ENCODE measurements at regions not wholly inside any gene's neighbourhood (a gene's known extent, or its start where the extent isn't known, plus 50 kb on each side); places are given as distances from the start of the nearest gene placed in this dataset.
"Not testable (repeated sequence)": the region's sequence is repeated elsewhere in the genome, so short reads cannot be mapped to it uniquely, and the experiment has no call there.

DNA sequence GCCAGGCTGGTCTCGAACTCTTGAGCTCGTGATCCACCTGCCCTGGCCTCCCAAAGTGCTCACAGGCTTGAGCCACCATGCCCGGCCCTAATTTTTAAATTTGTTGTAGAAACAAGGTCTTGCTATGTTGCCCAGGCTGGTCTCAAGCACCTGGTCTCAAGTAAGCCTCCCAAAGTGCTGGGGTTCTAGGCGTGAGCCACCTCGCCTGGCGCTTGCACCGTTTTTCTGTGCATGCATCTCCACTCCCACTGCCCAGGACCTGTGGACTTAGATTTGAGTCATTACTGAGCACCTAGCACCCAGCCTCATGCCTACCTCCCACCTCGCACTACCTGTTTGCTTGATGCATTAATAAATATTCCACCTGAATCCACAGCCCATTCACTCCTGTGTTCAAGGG is 1359.1 kb downstream of the CDH12 start:
- POLR2A ChIA-PET; H3K36me3 ChIP-seq (ENCODE audit: control insufficient read depth, insufficient read depth, low read length); CTCF ChIA-PET; H3K4me3 ChIP-seq (ENCODE audit: low read depth, low read length); H3K27me3 ChIP-seq (ENCODE audit: control insufficient read depth, insufficient read depth, low read length); DNase-seq (ENCODE audit: low read depth): not testable (repeated sequence)

DNA sequence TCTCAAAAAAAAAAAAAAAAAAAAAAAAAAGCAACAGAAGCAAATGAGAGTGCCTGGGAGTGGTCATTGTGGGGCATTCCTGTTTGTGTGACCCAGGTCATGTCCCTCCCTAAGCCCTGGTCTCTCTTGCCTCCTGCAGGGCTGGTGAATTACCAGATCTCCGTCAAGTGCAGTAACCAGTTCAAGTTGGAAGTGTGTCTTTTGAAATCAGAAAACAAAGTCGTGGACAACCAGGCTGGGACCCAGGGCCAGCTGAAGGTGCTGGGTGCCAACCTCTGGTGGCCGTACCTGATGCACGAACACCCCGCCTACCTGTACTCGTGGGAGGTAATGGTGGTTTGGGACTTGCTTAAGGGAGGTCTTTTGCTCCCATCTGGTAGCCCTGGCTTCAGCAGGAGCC is 1362.0 kb downstream of the CDH12 start:
- H3K4me3 ChIP-seq (ENCODE audit: low read depth, low read length); CTCF ChIA-PET; DNase-seq (ENCODE audit: low read depth); H3K36me3 ChIP-seq (ENCODE audit: control insufficient read depth, insufficient read depth, low read length); POLR2A ChIA-PET; H3K27me3 ChIP-seq (ENCODE audit: control insufficient read depth, insufficient read depth, low read length): not testable (repeated sequence)

DNA sequence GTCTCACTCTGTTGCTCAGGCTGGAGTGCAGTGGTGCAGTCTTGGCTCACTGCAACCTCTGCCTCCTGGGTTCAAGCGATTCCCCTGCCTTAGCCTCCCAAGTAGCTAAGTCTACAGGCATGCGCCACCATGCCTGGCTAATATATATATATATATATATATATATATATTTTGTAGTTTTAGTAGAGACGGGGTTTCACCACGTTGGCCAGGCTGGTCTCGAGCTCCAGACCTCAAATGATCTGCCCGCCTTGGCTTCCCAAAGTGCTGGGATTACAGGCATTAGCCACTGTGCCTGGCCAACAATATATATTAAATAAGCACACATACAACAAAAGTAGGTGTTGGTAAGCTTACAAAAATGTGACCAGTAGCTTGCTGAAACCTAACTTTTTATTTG is 1364.3 kb downstream of the CDH12 start:
- POLR2A ChIA-PET; H3K27me3 ChIP-seq (ENCODE audit: control insufficient read depth, insufficient read depth, low read length); CTCF ChIA-PET; DNase-seq (ENCODE audit: low read depth); H3K4me3 ChIP-seq (ENCODE audit: low read depth, low read length); H3K36me3 ChIP-seq (ENCODE audit: control insufficient read depth, insufficient read depth, low read length): not testable (repeated sequence)

DNA sequence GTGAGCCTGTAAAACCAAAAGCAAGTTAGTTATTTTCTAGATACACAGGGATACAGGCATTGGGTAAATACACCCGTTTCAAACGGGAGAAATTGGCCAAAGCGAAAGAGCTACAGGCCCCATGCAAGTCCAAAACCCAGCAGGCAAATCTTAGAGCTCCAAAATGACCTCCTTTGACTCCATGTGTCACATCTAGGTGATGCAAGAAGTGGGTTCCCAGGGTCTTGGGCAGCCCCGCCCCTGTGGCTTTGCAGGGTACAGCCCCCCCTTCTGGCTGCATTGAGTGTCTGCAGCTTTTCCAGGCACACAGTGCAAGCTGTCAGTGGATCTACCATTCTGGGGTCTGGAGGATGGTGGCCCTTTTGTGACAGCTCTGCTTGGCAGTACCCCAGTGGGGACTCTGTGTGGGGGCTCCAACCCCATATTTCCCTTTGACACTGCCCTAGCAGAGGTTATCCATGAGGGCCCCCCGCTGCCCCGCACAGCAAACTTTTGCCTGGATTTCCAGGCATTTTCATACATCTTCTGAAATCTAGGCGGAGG is 1367.6 kb downstream of the CDH12 start:
- DNase-seq (ENCODE audit: low read depth); POLR2A ChIA-PET; H3K4me3 ChIP-seq (ENCODE audit: low read depth, low read length); CTCF ChIA-PET; H3K36me3 ChIP-seq (ENCODE audit: control insufficient read depth, insufficient read depth, low read length); H3K27me3 ChIP-seq (ENCODE audit: control insufficient read depth, insufficient read depth, low read length): not testable (repeated sequence)

DNA sequence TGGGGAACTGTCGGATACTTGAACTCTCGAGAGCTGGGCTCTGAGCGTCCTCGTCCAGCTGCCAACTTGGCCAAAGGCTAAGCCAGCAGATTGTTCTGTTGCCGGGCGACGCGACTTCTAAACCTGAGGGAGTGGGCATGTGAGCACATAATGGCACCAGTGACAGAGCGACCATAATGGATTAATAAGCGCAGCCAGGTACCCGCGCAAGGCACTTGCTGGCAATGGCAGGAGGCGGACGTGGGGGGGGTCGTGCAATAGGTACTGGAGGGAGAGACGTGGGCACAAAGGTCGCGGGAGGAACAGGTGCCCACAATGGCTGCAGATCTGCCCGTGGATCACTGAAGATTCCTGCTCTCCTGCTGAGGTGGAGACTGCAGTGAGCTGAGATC is 1368.7 kb downstream of the CDH12 start:
- POLR2A ChIA-PET; DNase-seq (ENCODE audit: low read depth); H3K27me3 ChIP-seq (ENCODE audit: control insufficient read depth, insufficient read depth, low read length); H3K36me3 ChIP-seq (ENCODE audit: control insufficient read depth, insufficient read depth, low read length); H3K4me3 ChIP-seq (ENCODE audit: low read depth, low read length); CTCF ChIA-PET: not testable (repeated sequence)

DNA sequence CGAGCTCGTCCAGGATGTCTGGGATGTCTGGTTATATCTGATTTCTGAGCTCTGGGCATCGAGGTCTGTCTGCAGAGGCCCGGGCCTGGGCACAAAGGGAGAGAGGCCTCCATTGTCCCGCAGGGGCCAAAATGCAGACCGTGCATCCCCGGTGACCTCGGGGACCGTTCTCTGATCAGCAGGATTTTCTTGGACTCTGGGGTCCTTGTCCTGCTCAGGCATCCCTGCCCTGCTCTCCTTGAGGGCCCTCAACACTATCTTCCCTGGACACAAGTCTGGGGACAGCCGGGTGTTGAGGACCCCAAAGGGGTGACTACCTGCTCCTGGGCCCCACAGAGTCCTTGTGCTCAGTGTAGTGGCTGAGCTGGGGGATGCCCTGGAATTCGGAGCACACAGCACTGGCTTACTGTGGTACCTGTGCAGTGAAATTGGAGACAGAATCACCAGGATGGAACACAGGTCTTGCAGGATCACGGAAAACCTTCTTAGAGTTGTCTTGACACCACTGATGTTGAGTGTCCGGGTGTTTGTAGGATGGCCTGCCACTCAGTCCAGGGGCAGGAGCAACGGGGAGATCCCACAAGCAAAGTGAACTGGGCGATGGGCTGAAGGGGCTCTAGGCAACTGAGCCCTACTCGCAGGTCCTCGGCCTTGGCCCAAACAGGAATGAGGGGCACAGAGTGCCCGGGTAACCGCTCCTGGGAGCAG is 1369.2 kb downstream of the CDH12 start:
- H3K27me3 ChIP-seq (ENCODE audit: control insufficient read depth, insufficient read depth, low read length); POLR2A ChIA-PET; H3K36me3 ChIP-seq (ENCODE audit: control insufficient read depth, insufficient read depth, low read length); H3K4me3 ChIP-seq (ENCODE audit: low read depth, low read length); CTCF ChIA-PET; DNase-seq (ENCODE audit: low read depth): not testable (repeated sequence)

DNA sequence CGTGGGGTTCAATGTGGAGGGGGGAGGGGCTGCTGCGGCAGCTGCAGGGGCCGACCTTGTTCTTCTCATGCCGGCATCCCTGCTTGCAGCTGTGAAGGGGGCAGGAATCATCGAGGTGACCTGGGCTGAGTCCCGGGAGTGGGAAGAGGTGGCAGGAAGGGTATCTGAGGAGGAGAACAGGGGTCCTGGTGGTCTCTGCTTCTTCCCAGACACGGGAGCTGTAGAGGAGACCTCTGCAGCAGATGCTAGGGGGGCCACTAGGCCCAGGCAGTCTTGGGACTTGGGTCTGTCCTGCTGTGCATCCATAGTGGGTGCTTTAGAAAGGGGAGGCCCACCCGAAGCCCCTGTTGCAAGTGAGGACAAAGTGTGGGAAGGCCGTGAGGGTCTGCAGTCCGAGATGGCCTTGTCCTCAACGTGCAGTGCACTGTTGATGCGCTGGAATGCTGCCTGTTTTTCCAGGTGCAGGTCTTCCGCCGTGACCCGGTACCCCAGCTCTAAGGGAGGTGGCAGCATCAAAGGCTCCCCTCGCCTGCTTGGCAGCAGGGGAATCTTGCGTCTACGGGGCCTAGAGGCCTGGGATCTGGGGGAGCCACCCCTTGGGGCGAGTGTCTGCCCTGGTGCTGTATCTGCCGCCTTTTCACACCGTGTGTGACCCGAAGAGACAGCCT is 1370.0 kb downstream of the CDH12 start:
- H3K4me3 ChIP-seq (ENCODE audit: low read depth, low read length); POLR2A ChIA-PET; H3K27me3 ChIP-seq (ENCODE audit: control insufficient read depth, insufficient read depth, low read length); H3K36me3 ChIP-seq (ENCODE audit: control insufficient read depth, insufficient read depth, low read length); CTCF ChIA-PET; DNase-seq (ENCODE audit: low read depth): not testable (repeated sequence)

DNA sequence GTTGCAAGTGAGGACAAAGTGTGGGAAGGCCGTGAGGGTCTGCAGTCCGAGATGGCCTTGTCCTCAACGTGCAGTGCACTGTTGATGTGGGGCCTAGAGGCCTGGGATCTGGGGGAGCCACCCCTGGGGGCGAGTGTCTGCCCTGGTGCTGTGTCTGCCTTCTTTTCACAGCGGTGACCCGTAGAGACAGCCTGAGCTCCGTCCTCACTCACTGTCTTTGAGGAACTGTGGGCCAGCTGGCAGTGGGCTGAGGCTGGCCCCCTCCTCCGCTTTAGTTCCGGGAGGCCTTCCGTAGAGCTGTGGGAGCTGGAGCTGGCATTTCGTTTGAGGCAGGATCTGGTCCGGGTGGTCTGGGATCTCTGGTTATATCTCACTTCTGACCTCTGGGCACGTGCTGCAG is 1370.6 kb downstream of the CDH12 start:
- H3K27me3 ChIP-seq (ENCODE audit: control insufficient read depth, insufficient read depth, low read length); H3K36me3 ChIP-seq (ENCODE audit: control insufficient read depth, insufficient read depth, low read length); H3K4me3 ChIP-seq (ENCODE audit: low read depth, low read length); POLR2A ChIA-PET; DNase-seq (ENCODE audit: low read depth); CTCF ChIA-PET: not testable (repeated sequence)

DNA sequence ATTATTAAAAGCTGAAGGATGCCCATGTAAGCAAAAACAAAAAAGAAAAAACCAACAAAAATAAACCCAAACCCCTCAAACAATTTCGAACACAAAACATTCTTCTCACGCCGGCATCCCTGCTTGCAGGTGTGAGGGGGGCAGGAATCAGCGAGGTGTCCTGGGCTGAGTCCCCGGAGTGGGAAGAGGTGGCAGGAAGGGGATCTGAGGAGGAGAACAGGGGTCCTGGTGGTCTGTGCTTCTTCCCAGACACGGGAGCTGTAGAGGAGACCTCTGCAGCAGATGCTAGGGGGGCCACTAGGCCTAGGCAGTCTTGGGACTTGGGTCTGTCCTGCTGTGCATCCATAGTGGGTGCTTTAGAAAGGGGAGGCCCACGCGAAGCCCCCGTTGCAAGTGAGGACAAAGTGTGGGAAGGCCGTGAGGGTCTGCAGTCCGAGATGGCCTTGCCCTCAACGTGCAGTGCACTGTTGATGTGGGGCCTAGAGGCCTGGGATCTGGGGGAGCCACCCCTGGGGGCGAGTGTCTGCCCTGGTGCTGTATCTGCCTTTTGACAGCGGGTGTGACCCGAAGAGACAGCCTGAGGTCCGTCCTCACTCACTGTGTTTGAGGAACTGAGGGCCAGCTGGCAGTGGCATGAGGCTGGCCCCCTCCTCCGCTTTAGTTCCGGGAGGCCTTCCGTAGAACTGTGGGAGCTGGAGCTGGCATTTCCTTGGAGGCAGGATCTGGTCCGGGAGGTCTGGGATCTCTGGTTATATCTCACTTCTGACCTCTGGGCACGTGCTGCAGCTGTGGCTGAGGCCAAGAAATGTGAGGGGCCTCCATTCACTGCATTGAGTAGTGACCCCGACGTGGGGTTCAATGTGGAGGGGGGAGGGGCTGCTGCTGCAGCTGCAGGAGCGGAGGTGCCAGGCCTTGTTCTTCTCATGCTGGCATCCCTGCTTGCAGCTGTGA is 1371.5 kb downstream of the CDH12 start:
- POLR2A ChIA-PET; H3K27me3 ChIP-seq (ENCODE audit: control insufficient read depth, insufficient read depth, low read length); DNase-seq (ENCODE audit: low read depth); H3K4me3 ChIP-seq (ENCODE audit: low read depth, low read length); H3K36me3 ChIP-seq (ENCODE audit: control insufficient read depth, insufficient read depth, low read length); CTCF ChIA-PET: not testable (repeated sequence)

DNA sequence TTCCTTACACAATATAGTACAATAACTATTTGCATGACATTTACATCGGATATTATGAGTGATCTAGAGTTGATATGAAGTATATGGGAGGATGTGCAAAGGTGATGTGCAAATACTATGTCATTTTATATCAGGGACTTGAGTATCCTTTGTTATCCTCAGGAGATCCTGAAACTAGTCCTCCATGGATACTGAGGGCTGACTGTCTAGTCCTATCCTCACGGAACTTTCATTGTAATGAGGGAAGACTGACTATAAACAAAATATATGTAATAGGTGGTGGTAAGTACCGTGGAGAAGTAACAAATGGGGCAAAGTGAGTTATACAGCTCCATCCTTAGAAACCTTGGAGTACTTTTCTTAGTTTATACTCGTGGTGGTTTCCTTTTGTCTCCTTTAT is 1373.1 kb downstream of the CDH12 start:
- DNase-seq (ENCODE audit: low read depth); H3K4me3 ChIP-seq (ENCODE audit: low read depth, low read length); POLR2A ChIA-PET; CTCF ChIA-PET; H3K36me3 ChIP-seq (ENCODE audit: control insufficient read depth, insufficient read depth, low read length); H3K27me3 ChIP-seq (ENCODE audit: control insufficient read depth, insufficient read depth, low read length): not testable (repeated sequence)

DNA sequence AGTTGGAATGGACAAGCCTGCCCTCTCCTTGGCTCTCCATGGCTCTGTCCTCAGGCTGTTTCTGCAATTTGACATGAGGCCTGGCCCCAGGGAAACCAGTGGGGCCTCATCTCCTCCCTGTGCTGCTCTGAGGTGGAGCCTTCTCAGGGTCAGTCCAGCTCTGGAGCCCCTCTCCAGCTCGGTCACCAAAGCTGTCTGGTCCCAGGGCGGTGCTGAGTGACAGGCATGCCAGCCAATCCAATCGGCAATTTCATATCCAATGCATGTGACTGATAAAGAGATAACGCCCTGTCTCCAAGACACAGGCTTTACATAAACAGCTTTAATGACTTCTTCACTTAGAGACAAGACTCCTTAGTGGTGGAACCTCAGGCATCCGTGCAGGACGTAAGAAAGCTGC is 1379.2 kb downstream of the CDH12 start:
- H3K27me3 ChIP-seq (ENCODE audit: control insufficient read depth, insufficient read depth, low read length); H3K36me3 ChIP-seq (ENCODE audit: control insufficient read depth, insufficient read depth, low read length); H3K4me3 ChIP-seq (ENCODE audit: low read depth, low read length); POLR2A ChIA-PET; DNase-seq (ENCODE audit: low read depth); CTCF ChIA-PET: not testable (repeated sequence)

DNA sequence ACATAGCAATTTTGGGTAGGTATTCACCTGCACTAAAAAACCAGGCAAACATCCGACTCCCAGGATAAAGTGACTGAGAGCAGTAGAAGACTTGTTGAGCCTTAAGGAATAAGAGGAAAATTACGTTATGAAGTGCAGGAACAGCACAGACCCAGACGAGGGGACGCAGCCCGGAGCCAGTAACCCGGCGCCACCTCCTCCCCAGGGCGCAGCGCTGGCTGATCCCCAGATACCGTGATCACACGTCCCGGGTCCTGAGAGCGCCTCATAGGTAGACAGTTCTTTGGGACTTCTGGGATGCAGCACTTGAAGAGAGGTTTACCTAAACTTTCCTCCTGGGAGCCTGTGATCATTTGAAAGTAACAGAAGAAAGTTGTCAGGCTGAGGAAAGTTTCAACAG is 1379.7 kb downstream of the CDH12 start:
- H3K27me3 ChIP-seq (ENCODE audit: control insufficient read depth, insufficient read depth, low read length); DNase-seq (ENCODE audit: low read depth); H3K4me3 ChIP-seq (ENCODE audit: low read depth, low read length); H3K36me3 ChIP-seq (ENCODE audit: control insufficient read depth, insufficient read depth, low read length); POLR2A ChIA-PET: not testable (repeated sequence)
- CTCF ChIA-PET, result interaction anchor here (1.1 kb wide), 1 partner anchor 14 kb away, joined by 3 read pairs; no protein-coding TSS in a partner anchor

DNA sequence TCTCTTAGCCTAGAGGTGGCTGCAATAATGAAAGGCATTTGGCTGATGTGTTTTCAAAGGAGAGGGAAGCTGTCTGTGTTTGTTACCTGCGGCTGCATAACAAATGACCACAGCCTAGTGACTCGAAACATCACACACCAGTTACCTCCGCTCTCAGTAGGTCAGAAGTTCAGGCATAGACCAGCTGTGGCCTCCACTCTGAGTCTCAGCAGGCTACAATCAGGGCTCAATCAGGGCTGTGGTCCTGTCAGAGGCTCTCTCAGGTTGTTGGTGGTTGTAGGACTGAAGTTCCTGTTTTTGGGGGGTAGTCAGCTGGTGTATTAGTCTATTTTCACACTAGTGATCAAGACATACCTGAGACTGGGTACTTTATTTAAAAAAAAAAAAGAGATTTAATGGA is 1381.5 kb downstream of the CDH12 start:
- H3K4me3 ChIP-seq (ENCODE audit: low read depth, low read length); H3K36me3 ChIP-seq (ENCODE audit: control insufficient read depth, insufficient read depth, low read length); CTCF ChIA-PET; DNase-seq (ENCODE audit: low read depth); POLR2A ChIA-PET; H3K27me3 ChIP-seq (ENCODE audit: control insufficient read depth, insufficient read depth, low read length): not testable (repeated sequence)

Measured in BJ (cell line).